HepG2 (cell line): ENCODE measurements at regions not wholly inside any gene's neighbourhood (a gene's known extent, or its start where the extent isn't known, plus 50 kb on each side); places are given as distances from the start of the nearest gene placed in this dataset.

Experiments
- ATF6 ChIP-seq: sonication (generic); formaldehyde crosslinking; conservative IDR thresholded peaks from 2 replicates; pipeline ENCODE4 v1.4.0; 2020; ENCODE audit warnings: missing genetic modification reagents
- BRD4 ChIP-seq: sonication (generic); formaldehyde crosslinking; IDR thresholded peaks from 2 replicates; pipeline ENCODE4 v1.4.0; 2020; ENCODE audit warnings: missing genetic modification reagents
- ELK4 ChIP-seq: sonication (generic); formaldehyde crosslinking; IDR thresholded peaks from 2 replicates; pipeline ENCODE4 v1.9.0; 2021; ENCODE audit warnings: missing genetic modification reagents, borderline replicate concordance
- FOXJ3 ChIP-seq: sonication (generic); formaldehyde crosslinking; IDR thresholded peaks from 2 replicates; pipeline ENCODE4 v1.4.0; 2020; ENCODE audit warnings: missing genetic modification reagents, mild to moderate bottlenecking, borderline replicate concordance
- HOXD1 ChIP-seq: sonication (generic); formaldehyde crosslinking; IDR thresholded peaks from 2 replicates; pipeline ENCODE4 v1.5.0; 2020; ENCODE audit warnings: missing genetic modification reagents
- IRX3 ChIP-seq: sonication (generic); formaldehyde crosslinking; IDR thresholded peaks from 2 replicates; pipeline ENCODE4 v1.8.1; 2023; ENCODE audit warnings: mild to moderate bottlenecking, low read depth, missing genetic modification reagents, borderline replicate concordance
- KLF12 ChIP-seq: sonication (generic); formaldehyde crosslinking; IDR thresholded peaks from 2 replicates; pipeline ENCODE4 v1.4.0; 2020; ENCODE audit warnings: missing genetic modification reagents, borderline replicate concordance
- MATR3 ChIP-seq: sonication (generic); formaldehyde crosslinking; IDR thresholded peaks from 2 replicates; pipeline ENCODE4 v1.4.0; 2020; ENCODE audit warnings: missing genetic modification reagents
- MIER3 ChIP-seq: IDR thresholded peaks from 2 replicates; pipeline ENCODE4 v1.6.1; 2016; ENCODE audit warnings: missing compliant biosample characterization, borderline replicate concordance
- MTF2 ChIP-seq: sonication (generic); formaldehyde crosslinking; IDR thresholded peaks from 2 replicates; pipeline ENCODE4 v1.5.0; 2020; ENCODE audit warnings: missing genetic modification reagents, borderline replicate concordance
- MXD4 ChIP-seq: IDR thresholded peaks from 2 replicates; pipeline ENCODE4 v1.6.1; 2016; ENCODE audit warnings: mild to moderate bottlenecking, missing biosample characterization, missing genetic modification reagents
- PBX2 ChIP-seq: IDR thresholded peaks from 2 replicates; pipeline ENCODE4 v1.6.1; 2016; ENCODE audit warnings: control low read depth
- POGK ChIP-seq: sonication (generic); formaldehyde crosslinking; conservative IDR thresholded peaks from 2 replicates; pipeline ENCODE4 v1.8.0; 2022; ENCODE audit warnings: mild to moderate bottlenecking, moderate library complexity, missing genetic modification reagents
- TFDP2 ChIP-seq: sonication (generic); formaldehyde crosslinking; IDR thresholded peaks from 2 replicates; pipeline ENCODE4 v1.4.0; 2020; ENCODE audit warnings: missing genetic modification reagents
- TRIM24 ChIP-seq: sonication (generic); formaldehyde crosslinking; IDR thresholded peaks from 2 replicates; pipeline ENCODE4 v1.8.0; 2022; ENCODE audit warnings: mild to moderate bottlenecking, missing genetic modification reagents
- ZBTB49 ChIP-seq: sonication (generic); formaldehyde crosslinking; IDR thresholded peaks from 2 replicates; pipeline ENCODE4 v1.4.0; 2020; ENCODE audit warnings: missing genetic modification reagents, borderline replicate concordance
- ZFP90 ChIP-seq: sonication (generic); formaldehyde crosslinking; IDR thresholded peaks from 2 replicates; pipeline ENCODE4 v1.8.0; 2022; ENCODE audit warnings: missing genetic modification reagents, mild to moderate bottlenecking, inconsistent platforms, borderline replicate concordance
- ZNF562 ChIP-seq: sonication (generic); formaldehyde crosslinking; IDR thresholded peaks from 2 replicates; pipeline ENCODE4 v1.8.0; 2022; ENCODE audit warnings: missing genetic modification reagents, borderline replicate concordance
- ZNF605 ChIP-seq: sonication (generic); formaldehyde crosslinking; IDR thresholded peaks from 2 replicates; pipeline ENCODE4 v1.8.0; 2022; ENCODE audit warnings: mild to moderate bottlenecking, missing genetic modification reagents
- ZNF777 ChIP-seq: sonication (generic); formaldehyde crosslinking; IDR thresholded peaks from 2 replicates; pipeline ENCODE4 v1.4.0; 2020; ENCODE audit warnings: missing genetic modification reagents

GRCh38 chr7:131109759-131110296 is 217.8 kb upstream of the MKLN1 start (continued):
- no peak for TF ChIP-seq KLF12 (CRISPR knock-in tag)
- no peak for TF ChIP-seq ATF6 (CRISPR knock-in tag)
- no peak for TF ChIP-seq PBX2
- TF ChIP-seq ELK4: no peak
- 0 out of 2 replicates have a peak, but pooled peaks have one; percentile 36 for TF ChIP-seq BRD4 (CRISPR knock-in tag)
- no peak for TF ChIP-seq TRIM24
- no peak for TF ChIP-seq ZFP90 (CRISPR knock-in tag)
- no peak for TF ChIP-seq IRX3 (CRISPR knock-in tag)
- no peak for TF ChIP-seq MIER3 (CRISPR knock-in tag)
- TF ChIP-seq HOXD1 (CRISPR knock-in tag): no peak
- TF ChIP-seq MXD4 (CRISPR knock-in tag): no peak
- TF ChIP-seq ZNF605: no peak
- TF ChIP-seq TFDP2 (CRISPR knock-in tag): peak; percentile 38; the same call in 1 of the 2 replicates
- no peak for TF ChIP-seq ZNF562 (CRISPR knock-in tag)
- TF ChIP-seq FOXJ3: no peak
- no peak for TF ChIP-seq ZNF777 (CRISPR knock-in tag)
- no peak for TF ChIP-seq ZBTB49 (CRISPR knock-in tag)
- no peak for TF ChIP-seq MTF2 (CRISPR knock-in tag)
- TF ChIP-seq POGK (CRISPR knock-in tag): no peak
- no peak for TF ChIP-seq MATR3 (CRISPR knock-in tag)
